Osteocyte (in vitro differentiated cells): ENCODE measurements at regions not wholly inside any gene's neighbourhood (a gene's known extent, or its start where the extent isn't known, plus 50 kb on each side); places are given as distances from the start of the nearest gene placed in this dataset.

Experiments
- DNase-seq: peaks from one replicate; pipeline ENCODE4 v3.0.0; 2021; ENCODE audit warnings: mixed read lengths; ENCODE audit not compliant: unreplicated experiment; ENCODE audit errors: extremely low spot score
- H3K27ac Mint-ChIP-seq: one replicate; pipeline ENCODE4 v1.8.0; 2021; ENCODE audit warnings: mild to moderate bottlenecking, mixed read lengths; ENCODE audit not compliant: unreplicated experiment
- H3K27me3 Mint-ChIP-seq: one replicate; pipeline ENCODE4 v1.8.0; 2021; ENCODE audit warnings: mixed read lengths; ENCODE audit not compliant: unreplicated experiment
- H3K36me3 Mint-ChIP-seq: one replicate; pipeline ENCODE4 v1.8.0; 2021; ENCODE audit warnings: mixed read lengths; ENCODE audit not compliant: unreplicated experiment
- H3K4me1 Mint-ChIP-seq: one replicate; pipeline ENCODE4 v1.8.0; 2021; ENCODE audit warnings: mixed read lengths; ENCODE audit not compliant: unreplicated experiment
- H3K4me3 Mint-ChIP-seq: one replicate; pipeline ENCODE4 v1.8.0; 2021; ENCODE audit warnings: mild to moderate bottlenecking, moderate library complexity, mixed read lengths; ENCODE audit not compliant: unreplicated experiment
- H3K9me3 Mint-ChIP-seq: one replicate; pipeline ENCODE4 v1.8.0; 2021; ENCODE audit warnings: mixed read lengths; ENCODE audit not compliant: unreplicated experiment
- TF ChIP-seq, protein P1 (sequence below): fragments of 200-600 bp; sonication (generic); IDR thresholded peaks from 2 replicates; pipeline ENCODE4 v1.5.0; 2021; ENCODE audit warnings: antibody characterized with exemption, mild to moderate bottlenecking, moderate library complexity

DNA sequence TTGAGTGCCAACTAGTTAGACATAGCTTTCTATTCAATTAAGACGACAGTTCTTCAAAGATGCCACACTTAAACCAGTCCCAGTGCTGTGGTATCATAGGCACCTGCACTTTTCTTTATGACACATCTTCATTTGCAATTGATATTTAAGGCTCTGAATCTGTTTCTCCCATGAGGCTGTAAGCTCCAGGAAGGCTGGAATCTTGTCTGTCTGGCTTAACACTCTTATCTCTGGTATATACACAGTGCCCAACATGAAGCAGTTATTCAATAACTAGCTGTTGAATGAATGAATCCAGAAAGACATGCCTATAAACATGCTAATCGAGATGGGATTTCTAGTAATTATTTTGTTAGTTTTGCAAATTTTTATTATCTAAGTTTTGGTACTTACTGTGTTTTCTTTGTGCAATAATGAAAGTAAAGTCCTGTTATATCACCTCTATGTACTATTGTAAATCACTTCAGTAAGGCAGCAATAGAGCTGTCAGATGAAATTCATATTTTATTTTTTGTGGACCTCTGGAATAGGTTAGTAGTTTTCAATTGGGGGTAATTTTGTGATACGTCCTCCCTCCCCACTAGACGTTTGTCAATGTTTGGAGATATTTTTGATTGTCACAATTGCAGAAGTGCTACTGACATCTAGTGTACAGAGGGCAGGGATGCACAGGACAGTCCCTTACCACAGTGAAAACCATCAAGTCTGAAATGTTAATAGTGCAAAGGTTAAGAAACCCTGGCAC lies 51.3 kb upstream of the STEAP4 start:
- Mint-ChIP-seq H3K36me3 (no peaks in the 10 kb centered on the region), H3K4me3 (no peak overlapping the region), H3K4me1 (no peaks in the 10 kb centered on the region), H3K9me3 (no peaks in the 10 kb centered on the region), H3K27me3 (peaks cover 7% of the 10 kb centered on the region), H3K27ac (no peak overlapping the region)
- TF ChIP-seq, protein P1, sequence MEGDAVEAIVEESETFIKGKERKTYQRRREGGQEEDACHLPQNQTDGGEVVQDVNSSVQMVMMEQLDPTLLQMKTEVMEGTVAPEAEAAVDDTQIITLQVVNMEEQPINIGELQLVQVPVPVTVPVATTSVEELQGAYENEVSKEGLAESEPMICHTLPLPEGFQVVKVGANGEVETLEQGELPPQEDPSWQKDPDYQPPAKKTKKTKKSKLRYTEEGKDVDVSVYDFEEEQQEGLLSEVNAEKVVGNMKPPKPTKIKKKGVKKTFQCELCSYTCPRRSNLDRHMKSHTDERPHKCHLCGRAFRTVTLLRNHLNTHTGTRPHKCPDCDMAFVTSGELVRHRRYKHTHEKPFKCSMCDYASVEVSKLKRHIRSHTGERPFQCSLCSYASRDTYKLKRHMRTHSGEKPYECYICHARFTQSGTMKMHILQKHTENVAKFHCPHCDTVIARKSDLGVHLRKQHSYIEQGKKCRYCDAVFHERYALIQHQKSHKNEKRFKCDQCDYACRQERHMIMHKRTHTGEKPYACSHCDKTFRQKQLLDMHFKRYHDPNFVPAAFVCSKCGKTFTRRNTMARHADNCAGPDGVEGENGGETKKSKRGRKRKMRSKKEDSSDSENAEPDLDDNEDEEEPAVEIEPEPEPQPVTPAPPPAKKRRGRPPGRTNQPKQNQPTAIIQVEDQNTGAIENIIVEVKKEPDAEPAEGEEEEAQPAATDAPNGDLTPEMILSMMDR = peak; percentile 52
- DNase-seq = no peak

- Mint-ChIP-seq H3K4me1 (no peaks in the 10 kb centered on the region), H3K36me3 (no peaks in the 10 kb centered on the region), H3K27ac (no peak overlapping the region), H3K9me3 (no peaks in the 10 kb centered on the region), H3K4me3 (no peak overlapping the region), H3K27me3 (peaks cover 10% of the 10 kb centered on the region)
- TF ChIP-seq, protein P1 = peak; percentile 26
- DNase-seq = no peak
Measured at GRCh38 chr7:88357294-88357693, 50.6 kb upstream of the STEAP4 start.
